A673 (cell line): ENCODE measurements at regions not wholly inside any gene's neighbourhood (a gene's known extent, or its start where the extent isn't known, plus 50 kb on each side); places are given as distances from the start of the nearest gene placed in this dataset.

Experiments used
- BruUV-seq: library from RNA; stranded (reverse); fragments of 400-500 nt; replicated peaks from 2 replicates; lab custom pipeline; 2021; lab: Mats Ljungman, UMichigan
- CTCF ChIA-PET: fragments of 300-600 bp; sonication (Branson Sonifier 250); formaldehyde crosslinking; loops from one replicate; lab custom pipeline; 2022; ENCODE audit warnings: antibody characterized with exemption; lab: Charles Lee
- POLR2A ChIA-PET: fragments of 300-600 bp; sonication (Branson Sonifier 250); formaldehyde crosslinking; loops from one replicate; lab custom pipeline; 2022; ENCODE audit warnings: antibody characterized with exemption; ENCODE audit not compliant: low non-redundant PET; lab: Charles Lee
- DNase-seq: peaks from one replicate; pipeline ENCODE4 v3.0.0-alpha.2; 2015; ENCODE audit warnings: low spot score
- H3K27ac ChIP-seq: fragments of 200-600 bp; sonication (generic); 2 replicates; pipeline ENCODE4 v1.5.1; 2016; ENCODE audit warnings: mixed run types, low read depth, mild to moderate bottlenecking, mixed read lengths, antibody characterized with exemption, low read length; ENCODE audit not compliant: poor library complexity, severe bottlenecking
- H3K27me3 ChIP-seq: fragments of 200-600 bp; sonication (generic); replicated peaks from 2 replicates; pipeline ENCODE4 v1.6.1; 2017; ENCODE audit warnings: mixed run types, low read depth, mild to moderate bottlenecking, mixed read lengths, antibody characterized with exemption, low read length; ENCODE audit not compliant: insufficient read depth, poor library complexity
- H3K36me3 ChIP-seq: fragments of 200-600 bp; sonication (generic); 2 replicates; pipeline ENCODE4 v1.6.1; 2016; ENCODE audit warnings: mixed run types, mild to moderate bottlenecking, mixed read lengths, antibody characterized with exemption, low read length; ENCODE audit not compliant: insufficient read depth, poor library complexity, severe bottlenecking
- H3K4me1 ChIP-seq: fragments of 200-600 bp; sonication (generic); 2 replicates; pipeline ENCODE4 v1.6.1; 2017; ENCODE audit warnings: mixed run types, mild to moderate bottlenecking, mixed read lengths, antibody characterized with exemption, low read length; ENCODE audit not compliant: insufficient read depth, poor library complexity, severe bottlenecking
- H3K4me3 ChIP-seq: fragments of 200-600 bp; sonication (generic); 2 replicates; pipeline ENCODE4 v1.5.1; 2016; ENCODE audit warnings: low read depth, mixed run types, mild to moderate bottlenecking, mixed read lengths, low read length; ENCODE audit not compliant: poor library complexity, severe bottlenecking
- H3K9me3 ChIP-seq: fragments of 200-600 bp; sonication (generic); 2 replicates; pipeline ENCODE4 v1.6.1; 2016; ENCODE audit warnings: mixed run types, low read depth, mild to moderate bottlenecking, mixed read lengths, antibody characterized with exemption, low read length; ENCODE audit not compliant: poor library complexity, severe bottlenecking
- EZH2 ChIP-seq: fragments of 200-600 bp; sonication (generic); IDR thresholded peaks from 2 replicates; pipeline ENCODE4 v1.6.1; 2017; ENCODE audit warnings: borderline replicate concordance, low read depth, mild to moderate bottlenecking, mixed read lengths, antibody characterized with exemption, low read length; ENCODE audit not compliant: poor library complexity, severe bottlenecking
- intact Hi-C: fragments of 100-400 bp; cut with micrococcal nuclease; formaldehyde crosslinking; loops from one replicate; pipeline ENCODE4 v1.10.0; 2022; ENCODE audit not compliant: unreplicated experiment
- TF ChIP-seq, protein P1 (sequence below): fragments of 300-800, 200-600 bp; sonication (generic); conservative IDR thresholded peaks from 2 replicates; pipeline ENCODE4 v1.5.1; 2017; ENCODE audit warnings: low read depth, mild to moderate bottlenecking, antibody characterized with exemption, low read length, moderate library complexity, mixed read lengths

DNA sequence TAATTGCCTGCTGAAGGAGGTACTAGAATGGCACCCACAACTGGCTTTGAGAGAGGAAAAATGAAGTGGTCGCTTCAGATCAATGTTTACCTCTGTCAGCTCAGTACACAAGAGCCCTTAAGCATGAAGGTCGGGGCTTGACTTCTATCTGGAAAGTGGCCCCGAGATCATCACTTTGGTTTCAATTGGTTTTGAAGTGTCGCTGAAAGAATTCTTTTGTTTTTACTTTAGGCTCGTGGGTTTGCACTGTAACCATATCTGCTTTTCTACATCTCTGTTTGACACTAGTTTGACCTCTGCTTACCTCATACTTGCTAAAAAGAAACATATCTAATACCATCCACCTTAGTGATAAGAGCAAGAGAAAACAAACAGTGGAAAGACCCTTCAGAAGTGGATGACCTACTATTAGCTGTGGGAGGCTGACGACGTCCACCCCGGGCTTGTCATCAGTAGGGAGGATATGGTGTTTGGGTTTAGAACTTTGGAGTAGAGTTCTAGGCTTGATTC lies 361.8 kb downstream of the GATA3 start:
- no TSS peak for BruUV-seq
- no peak for DNase-seq
- Histone ChIP-seq H3K27me3 (no peaks in the 10 kb centered on the region), H3K4me3 (no peak overlapping the region), H3K36me3 (no peaks in the 10 kb centered on the region), H3K9me3 (no peaks in the 10 kb centered on the region), H3K27ac (no peak overlapping the region), H3K4me1 (no peaks in the 10 kb centered on the region)
- TF ChIP-seq EZH2: no peak
- ChIA-PET CTCF (no interaction called here), POLR2A (no interaction called here)
- intact Hi-C loops: no loop called here

DNA sequence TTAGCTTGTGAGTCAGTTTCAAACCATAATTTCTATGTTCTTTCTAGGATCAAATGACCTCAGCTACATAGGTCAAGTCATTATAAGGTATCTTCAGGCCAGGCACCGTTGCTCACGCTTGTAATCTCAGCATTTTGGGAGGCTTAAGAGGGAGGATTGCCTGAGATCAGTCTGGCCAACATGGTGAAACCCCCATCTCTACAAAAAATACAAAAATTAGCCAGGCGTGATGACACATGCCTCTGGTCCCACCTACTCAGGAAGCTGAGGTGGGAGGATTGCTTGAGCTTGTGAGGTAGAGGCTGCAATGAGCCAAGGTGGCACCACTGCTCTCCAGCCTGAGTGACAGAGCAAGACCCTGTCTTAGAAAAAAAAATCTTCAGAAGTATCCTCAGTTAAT lies 362.3 kb downstream of the GATA3 start:
- Histone ChIP-seq H3K9me3 (no peaks in the 10 kb centered on the region), H3K27ac (no peak overlapping the region), H3K27me3 (no peaks in the 10 kb centered on the region), H3K4me3 (no peak overlapping the region), H3K4me1 (no peaks in the 10 kb centered on the region), H3K36me3 (no peaks in the 10 kb centered on the region)
- BruUV-seq: no TSS peak
- TF ChIP-seq EZH2: no peak
- TF ChIP-seq, protein P1, sequence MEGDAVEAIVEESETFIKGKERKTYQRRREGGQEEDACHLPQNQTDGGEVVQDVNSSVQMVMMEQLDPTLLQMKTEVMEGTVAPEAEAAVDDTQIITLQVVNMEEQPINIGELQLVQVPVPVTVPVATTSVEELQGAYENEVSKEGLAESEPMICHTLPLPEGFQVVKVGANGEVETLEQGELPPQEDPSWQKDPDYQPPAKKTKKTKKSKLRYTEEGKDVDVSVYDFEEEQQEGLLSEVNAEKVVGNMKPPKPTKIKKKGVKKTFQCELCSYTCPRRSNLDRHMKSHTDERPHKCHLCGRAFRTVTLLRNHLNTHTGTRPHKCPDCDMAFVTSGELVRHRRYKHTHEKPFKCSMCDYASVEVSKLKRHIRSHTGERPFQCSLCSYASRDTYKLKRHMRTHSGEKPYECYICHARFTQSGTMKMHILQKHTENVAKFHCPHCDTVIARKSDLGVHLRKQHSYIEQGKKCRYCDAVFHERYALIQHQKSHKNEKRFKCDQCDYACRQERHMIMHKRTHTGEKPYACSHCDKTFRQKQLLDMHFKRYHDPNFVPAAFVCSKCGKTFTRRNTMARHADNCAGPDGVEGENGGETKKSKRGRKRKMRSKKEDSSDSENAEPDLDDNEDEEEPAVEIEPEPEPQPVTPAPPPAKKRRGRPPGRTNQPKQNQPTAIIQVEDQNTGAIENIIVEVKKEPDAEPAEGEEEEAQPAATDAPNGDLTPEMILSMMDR: no peak
- DNase-seq: no peak
- CTCF ChIA-PET: no interaction called here
- intact Hi-C loops: no loop called here
- POLR2A ChIA-PET: no interaction called here

DNA sequence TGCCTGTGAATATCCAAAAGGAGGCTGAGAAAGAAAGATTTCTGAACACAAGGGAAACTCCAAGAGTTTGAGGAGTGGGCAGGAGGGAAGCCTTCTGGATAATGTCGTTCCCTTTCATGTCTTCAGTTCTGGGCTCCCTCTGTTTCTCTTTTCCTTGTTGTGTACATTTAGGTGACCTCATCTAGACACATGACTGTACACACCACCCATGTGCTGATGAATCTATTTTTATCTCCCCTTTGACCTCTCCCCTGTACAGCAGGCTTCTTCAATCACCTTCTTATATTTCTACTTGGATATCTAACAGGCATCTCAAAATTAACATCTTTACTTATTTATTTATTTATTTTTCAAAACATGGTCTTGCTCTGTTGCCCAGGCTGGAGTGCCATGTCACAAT lies 363.1 kb downstream of the GATA3 start:
- DNase-seq: no peak
- POLR2A ChIA-PET: no interaction called here
- H3K4me1 ChIP-seq: no peaks in the 10 kb centered on the region
- TF ChIP-seq EZH2: no peak
- TF ChIP-seq, protein P1: no peak
- H3K36me3 ChIP-seq: no peaks in the 10 kb centered on the region
- no peak overlapping the region for H3K4me3 ChIP-seq
- no peaks in the 10 kb centered on the region for H3K9me3 ChIP-seq
- CTCF ChIA-PET: no interaction called here
- intact Hi-C loops: no loop called here
- BruUV-seq: no TSS peak
- no peaks in the 10 kb centered on the region for H3K27me3 ChIP-seq
- no peak overlapping the region for H3K27ac ChIP-seq

DNA sequence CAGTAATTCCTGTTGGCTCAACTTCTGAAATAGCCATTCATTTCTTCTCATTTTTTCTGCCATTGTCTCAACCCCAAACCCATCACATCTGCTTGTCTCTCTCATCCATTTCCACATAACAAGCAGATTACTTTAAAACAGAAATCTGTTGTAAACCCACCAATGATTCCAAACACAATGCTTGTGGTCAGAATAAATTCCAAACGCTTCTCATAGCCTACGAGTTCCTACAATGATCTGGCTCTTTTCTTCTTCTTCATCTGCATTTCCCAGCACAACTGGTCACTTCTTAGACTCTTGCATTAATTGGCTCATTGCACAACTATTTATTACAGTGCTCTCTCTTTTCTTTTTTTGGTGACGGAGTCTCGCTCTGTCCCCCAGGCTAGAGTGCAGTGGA lies 364.1 kb downstream of the GATA3 start:
- H3K27ac ChIP-seq: no peak overlapping the region

More for the DNA sequence above, 364.1 kb downstream of the GATA3 start:
- H3K4me3 ChIP-seq: no peak overlapping the region
- no peaks in the 10 kb centered on the region for H3K36me3 ChIP-seq
- CTCF ChIA-PET: no interaction called here
- no peak for TF ChIP-seq EZH2
- TF ChIP-seq, protein P1: no peak
- no peaks in the 10 kb centered on the region for H3K9me3 ChIP-seq
- H3K27me3 ChIP-seq: no peaks in the 10 kb centered on the region
- no peaks in the 10 kb centered on the region for H3K4me1 ChIP-seq
- DNase-seq: no peak
- intact Hi-C loops: no loop called here
- no TSS peak for BruUV-seq
- POLR2A ChIA-PET: no interaction called here
